Left renal cortex interstitium (tissue), 4 donors: ENCODE measurements at regions not wholly inside any gene's neighbourhood (a gene's known extent, or its start where the extent isn't known, plus 50 kb on each side); places are given as distances from the start of the nearest gene placed in this dataset.

Source experiments
- DNase-seq, 4 donors: peaks; one replicate each; pipeline ENCODE4 v3.0.0-alpha.2; 2013; ENCODE audit warnings: low read depth in 4 of 4, low spot score in 2 of 4, missing footprints in 1 of 4

DNA sequence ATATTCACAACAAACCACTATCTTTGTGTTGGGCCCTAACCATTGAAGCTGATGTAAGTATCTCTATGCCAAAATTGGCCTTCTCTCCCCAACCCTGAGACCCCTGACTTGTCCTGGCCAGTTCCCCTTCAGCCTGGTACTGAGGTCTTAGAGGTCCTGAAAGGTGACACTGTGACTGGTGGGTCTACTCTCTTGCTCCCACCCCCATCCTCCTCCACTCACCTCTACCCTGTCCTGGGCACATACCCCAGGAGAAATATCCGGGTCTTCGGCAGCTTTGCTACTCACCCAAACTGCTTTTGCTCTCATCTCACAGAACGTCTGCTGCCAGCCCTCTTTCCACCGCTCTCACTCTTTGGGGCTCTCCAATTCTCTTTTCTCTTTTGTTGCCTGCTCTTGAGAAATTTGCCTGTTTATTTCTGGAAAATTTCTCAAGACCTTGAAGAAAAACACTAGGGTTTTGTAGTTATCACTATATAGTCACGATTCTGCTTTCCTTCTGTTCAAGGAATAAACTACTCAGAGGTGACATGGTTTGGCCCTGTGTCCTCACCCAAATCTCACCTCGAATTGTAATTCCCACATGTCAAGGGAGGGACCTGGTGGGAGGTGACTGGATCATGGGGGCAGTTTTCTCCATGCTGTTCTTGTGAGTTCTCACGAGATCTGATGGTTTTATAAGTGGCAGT lies 133.8 kb upstream of the PKDCC start:
- no peak for DNase-seq

DNA sequence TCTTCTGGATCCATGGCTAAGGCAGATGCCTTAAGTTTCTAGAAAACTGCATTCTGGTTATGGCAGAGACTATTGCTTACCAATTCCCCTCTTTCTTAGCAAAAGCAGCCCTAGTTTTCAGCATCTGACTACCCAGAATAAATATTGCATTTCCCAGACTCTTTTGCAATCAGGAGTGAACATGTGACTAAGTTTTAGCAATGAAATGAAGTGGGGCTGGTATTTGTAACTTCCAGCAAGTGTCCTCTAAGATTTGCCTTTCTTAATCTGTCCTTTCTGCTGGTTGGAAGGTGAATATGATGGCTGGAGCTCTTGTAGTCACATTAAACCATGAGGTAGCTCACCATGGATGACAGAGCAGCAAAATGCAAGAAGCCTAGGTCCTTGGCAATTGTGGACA lies 132.9 kb upstream of the PKDCC start:
- DNase-seq, result no peak

DNA sequence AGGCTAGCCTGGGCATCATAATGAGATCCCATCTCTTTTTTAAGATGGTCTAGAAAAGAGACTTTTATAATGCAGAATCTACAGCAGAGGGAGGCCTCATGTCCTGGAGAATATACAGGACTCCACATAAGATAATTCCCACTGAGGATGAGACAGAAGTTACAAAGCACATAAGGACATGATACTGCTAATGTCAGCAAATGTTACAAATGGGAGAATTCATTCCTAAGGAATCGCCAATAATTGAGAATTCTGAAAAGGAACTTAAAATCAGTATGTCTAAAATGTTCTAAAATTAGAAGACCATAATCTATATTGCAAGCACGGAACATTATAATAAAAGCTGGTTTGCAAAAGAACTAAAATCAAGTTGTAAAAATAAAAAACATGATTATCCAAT lies 131.6 kb upstream of the PKDCC start:
- no peak for DNase-seq

DNA sequence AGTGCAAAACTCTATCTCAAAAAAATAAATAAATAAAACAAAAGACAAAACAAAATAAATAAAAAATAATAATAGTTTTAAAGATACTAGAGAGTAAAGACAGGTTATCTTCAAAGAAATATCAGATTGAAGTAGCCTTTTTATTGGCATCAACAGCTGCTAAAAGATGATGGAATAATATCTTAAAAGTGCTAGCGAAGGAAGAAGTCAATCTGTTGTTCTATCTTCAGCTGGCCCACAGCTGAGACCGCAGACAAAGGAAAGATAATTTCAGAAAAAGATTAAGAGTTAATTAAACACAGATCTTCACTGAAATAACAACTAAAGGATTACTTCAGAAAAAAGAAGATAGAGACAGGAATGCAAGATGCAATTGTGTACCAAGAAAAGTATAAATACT lies 130.2 kb upstream of the PKDCC start:
- DNase-seq, result no peak

DNA sequence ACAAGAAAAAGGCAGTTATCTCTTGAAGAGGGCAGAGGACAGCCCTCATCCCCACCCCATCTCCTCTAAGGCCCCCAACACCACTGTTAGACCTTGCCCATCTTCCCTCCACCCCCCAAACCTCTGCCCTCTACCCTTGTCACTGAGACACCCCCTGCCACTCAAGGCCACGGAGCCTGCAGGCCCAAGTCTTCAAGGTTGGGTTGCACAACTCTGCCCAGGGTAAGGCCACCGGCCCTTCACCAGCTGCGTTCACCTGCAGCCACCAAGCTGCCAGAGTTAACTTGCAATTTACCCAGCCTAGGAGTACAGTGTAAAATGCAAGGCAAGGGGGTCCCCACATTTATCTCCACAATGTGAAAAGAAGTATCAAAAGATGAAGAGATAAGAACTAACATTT lies 128.7 kb upstream of the PKDCC start:
- DNase-seq, result no peak

DNA sequence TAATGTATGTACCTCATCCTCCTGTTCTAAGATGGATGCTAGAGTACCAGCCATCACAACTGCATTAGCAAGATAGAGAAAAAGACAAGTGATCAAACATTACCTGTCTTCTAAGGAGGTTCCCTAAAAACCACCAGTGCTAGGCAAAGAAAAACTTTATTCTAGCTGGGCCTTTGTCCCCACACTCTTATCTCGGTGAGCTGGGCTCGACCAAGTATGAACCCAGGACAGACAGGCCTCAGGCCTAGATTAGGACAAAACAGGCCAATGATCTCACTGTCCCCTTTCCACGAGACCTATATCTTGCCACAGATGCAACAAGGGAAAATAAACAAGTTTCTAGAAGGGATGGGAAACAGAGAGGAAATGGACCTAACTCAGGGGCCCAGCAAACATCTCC lies 127.6 kb upstream of the PKDCC start:
- no peak for DNase-seq

DNA sequence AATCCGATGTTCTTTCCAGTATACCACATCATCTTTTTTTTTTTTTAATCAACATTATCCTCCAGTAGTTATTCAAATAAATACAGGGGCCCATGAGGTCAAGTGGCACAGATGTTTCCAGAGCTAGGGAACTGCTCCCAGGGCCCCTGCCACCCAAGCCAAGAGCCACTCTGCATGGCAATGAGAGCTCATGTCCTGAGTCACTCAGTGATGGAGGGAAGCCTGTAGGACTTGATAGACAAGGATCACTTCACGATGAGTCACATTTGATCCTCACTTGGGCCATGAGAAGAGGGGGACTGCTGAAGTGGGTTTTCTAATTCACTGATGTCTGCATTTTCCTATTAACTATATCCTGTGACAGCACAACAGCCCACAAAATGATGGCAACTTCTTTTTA lies 127.0 kb upstream of the PKDCC start:
- no peak for DNase-seq

DNA sequence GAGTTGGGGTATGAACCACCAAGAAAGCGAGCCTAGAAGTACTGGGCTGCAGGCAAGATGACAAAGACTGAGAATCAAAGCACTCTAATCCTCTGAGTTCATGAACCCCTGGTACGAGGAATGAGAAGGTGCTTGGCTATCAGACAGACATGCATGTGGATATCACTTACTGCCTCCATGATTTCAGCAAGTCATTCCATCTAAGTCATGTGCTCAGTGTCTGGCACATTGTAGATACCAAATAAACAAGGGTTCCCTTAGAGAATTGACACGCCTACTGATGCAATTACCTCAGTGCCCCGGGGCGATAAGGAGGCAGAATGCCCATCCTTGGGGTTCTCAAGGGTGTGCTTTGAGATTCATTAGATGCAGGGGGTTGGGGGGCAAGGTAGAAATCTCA lies 125.6 kb upstream of the PKDCC start:
- DNase-seq, result no peak

DNA sequence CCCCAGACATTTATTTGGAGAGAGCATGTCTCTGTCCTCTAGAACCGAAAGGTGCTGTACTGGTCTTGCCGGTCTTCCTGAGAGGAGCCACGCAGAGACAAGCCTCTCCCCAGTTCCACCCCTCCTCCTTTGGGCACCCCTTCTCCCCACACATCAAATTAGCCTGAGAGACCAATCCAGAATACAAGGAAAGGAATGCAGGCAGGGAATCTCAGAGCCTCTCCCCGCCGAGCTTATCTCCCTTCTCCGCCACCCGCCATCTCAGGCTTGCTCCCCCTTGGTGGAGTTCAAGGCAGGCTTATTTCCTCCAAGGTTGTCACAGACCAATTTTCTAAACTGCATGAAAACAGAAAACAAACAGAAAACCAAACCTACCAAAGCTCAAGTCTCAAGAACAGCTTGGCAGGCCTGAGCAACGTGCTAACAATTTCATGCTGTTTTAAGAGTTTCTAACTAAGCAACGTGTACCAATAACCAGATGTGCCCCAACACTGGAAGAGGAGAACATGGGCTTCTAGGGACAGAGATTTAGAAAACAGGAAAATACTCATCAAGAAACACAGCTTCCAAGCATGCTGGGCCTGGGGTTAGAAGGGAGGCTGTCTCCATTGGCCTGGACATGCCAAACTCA lies 124.5 kb upstream of the PKDCC start:
- no peak for DNase-seq

DNA sequence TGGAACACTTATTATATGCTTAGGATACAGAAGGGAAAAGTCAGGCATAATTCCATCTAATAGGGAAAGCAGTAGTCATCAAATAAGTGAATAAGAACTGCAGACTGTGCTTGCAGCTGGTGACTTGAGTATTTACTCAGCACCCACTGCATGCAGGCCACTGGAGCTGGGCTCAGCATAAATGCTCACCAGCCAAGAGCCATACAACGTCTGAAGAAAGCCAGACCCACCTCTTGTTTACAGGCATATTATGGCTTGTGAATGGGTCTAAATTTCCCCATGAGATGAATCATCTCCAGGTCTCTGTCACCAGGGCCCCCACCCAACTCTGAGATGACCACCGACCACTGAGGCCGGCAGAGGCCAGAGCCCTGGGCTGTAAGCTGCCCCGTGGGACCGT lies 123.8 kb upstream of the PKDCC start:
- no peak for DNase-seq

DNA sequence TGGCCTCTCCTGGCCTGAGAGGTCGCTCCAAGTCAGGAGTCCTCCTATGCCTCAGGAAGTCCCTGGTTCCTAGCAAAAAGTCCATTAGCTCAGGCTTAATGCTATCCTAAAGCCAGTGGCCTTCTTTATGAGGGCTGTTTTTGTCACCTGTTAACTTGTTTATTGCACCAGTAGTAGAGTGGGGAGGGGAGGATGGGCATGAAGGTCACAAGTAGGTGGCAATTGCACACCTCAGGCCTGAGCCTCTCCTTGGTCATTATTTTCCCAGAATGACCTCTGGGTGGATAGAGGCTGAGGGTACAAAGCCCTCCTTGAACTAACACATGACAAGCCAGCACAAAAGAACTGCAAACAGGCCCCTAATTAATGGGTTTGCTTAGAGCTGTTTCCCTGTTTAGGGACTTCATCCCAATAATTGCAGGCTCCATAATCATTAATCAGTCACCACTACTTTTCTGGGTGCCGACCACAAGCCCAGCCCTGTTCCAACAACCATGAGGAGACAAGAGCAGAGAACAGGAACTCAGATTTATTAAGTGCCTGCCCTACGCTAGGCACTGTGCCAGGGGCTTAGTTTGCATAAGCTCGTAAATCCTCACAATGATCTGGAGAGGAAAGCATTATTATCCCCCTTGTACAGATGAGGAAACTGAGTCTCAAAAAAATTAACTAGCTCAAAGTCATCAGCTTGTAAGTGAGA lies 123.0 kb upstream of the PKDCC start:
- no peak for DNase-seq

DNA sequence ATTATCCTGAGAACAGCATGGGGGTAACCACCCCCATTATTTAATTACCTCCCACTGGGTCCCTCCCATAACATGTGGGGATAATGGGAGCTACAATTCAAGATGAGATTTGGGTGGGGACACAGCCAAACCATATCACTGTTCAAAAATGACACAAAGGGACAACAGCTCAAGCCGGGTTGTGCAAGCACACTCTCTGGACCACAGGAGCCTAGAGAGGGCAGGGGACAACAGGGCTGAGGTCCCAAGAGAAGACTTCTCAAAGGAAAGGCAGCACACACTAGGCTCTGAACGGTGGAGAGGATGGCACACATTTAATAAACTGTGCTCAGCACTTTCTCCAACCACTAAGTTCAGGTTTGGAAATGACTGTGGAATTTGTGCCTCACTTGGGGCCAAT lies 122.1 kb upstream of the PKDCC start:
- no peak for DNase-seq

DNA sequence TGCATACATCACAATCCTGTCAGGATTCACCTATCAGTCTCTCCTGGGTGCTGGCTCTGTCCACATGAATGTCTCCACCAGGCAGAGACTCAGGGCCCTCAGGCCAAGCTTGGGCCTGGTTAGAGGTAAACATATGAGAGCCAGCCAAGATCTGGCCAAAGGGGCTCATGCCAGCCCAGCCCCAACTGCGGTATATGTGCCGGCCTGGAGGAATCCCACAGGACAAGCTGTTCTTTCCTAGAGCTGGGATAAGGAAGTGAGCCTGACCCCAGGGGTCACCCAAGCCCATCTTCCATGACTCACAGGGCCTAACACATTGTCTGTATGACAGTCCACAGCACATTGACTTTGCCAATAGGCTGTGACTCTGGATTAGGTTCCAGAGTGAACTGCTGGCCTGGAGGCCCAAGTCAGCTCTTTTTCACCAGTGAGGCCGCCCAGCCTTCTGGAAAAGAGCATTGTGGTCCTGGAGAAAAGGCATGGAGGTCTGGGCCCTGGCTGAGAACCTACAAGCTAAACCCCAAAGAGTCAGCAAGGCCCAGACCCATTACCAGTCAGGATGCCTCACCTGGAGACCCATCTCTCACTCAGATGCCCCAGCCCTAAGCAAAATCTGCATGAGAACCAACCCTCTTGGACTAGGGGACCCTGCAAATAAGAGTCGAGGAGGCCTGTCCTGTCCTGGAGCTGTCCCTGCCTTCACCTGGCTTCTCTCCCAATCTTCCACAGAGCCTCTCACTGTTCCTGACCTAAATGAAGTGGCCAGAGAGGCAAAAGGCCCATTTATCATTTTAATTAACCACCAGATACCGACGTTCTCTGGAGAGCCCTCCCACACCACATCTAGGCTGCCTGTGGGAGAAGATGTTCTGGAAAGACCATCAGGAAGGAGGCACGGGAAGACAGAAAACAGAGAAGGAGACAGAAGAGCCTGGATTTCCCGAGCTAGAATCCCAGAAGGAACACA lies 120.9 kb upstream of the PKDCC start:
- no peak for DNase-seq

DNA sequence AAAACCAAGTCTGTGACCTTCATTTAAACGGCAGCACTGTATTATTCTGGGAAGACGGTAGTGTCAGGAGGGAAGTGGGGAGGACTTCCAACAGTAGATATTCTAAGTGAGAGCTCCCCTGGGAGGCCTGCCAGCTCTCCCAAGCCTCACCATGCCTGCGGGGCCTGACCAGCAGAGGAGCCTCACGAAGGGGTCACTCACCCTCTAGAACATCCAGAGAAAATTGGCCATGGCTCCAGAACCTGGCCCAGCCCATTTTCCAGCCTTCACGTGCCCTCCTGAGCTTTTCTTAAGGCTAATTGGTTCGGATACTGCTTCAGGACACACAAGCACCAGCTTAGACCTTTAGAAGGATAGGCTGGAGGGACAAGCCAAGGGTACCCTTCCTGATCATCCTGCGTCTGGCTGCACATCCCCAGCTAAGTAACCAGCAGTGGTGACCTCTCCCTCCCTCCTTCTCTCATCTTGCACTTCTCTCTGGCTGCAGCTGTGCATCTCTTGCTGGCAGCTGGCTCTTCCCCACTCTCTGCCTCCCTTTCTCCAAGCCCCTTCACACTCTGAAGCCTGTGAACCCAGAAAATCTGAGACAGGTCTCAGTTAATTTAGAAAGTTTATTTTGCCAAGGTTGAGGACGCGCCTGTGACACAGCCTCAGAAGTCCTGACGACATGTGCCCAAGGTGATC lies 120.1 kb upstream of the PKDCC start:
- DNase-seq, result no peak

DNA sequence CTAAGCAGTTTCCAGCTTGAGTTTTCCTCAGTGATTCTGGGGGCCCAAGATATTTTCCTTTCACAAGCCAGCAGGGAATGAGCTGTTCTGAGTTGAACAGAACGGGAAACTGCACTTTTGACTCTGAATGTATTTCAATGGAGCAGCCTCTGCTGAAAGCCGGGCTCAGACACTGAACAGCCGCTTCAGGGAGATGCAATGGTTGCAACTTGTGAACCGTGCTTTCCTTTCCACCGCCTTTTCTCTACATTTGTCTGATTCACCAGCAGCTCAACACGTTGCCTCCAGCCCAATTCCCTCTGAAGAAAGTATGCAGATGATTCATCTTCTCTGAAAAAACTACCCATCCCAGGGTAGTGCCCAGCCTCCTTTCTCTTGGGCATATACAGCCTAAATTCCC lies 119.3 kb upstream of the PKDCC start:
- no peak for DNase-seq

DNA sequence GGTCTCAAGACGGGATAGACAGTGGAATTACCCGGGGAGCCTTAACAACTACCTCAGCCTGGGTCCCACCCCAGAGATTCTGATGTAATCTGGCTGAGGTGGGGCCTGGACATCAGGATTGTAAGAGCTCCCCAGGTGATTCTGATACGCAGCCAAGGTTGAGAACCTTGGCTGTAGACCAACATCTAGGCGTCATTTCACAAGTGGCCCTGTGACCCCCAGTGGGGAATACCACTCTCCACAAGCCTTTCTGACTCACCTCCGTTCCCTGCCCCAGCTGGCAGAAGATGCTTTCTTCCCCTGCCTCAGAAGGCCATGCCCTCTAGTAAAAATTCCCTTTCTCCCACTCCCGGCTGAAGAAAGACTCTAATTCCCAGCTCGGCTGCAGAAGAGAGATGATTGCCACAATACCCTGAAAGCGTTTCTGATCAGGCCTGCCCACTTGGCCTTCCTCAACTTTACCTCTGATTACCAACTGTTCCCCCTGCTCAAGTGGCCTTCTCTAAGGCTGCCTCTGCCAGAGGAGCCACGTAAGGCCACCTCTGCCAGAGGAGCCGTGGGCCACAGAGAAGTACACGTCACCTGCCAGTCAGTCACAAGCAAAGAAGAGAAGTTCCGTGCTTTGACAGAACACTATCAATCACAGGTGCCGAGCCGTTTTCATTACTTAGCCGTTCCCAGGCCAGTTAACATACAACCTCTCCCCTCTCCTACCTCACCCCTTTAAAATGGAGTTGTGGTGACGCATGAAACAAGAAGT lies 116.8 kb upstream of the PKDCC start:
- DNase-seq, result no peak

DNA sequence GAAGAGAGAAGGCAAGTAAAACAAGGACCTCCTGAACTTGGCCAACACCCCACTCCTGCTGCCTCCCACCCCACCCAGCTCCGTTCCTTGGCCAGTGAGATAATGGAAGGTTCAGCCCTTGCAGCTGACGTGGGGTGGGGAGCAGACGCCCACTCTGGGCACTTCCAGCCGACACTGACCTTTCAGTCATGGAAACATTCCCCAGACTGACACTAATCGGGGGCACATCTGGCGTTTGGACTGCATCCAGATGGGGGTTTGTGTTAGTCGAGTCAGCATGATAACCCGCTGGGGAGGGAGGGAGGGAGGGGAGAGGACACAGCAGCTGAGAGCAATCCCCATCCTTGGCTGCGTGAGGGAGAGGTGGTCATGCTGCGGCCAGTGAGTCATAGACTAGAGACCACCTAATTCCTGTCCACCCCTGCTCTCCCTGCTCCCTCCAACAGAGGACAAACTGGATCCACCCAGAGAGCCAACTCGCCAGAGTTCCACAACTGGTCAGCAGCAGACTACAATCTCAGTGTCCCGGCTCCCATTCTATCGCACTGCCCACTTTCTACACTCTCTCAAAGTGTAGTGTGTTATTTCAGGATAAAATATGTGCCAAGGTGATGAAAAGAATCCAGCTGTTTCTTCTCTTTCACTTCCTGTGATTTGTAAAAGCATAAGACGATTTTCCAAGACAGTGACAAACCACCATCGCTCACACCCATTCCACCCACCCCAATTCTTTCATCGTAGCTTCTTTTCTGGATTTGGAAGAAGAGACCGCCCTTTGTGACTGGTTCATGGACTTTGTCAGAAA lies 115.4 kb upstream of the PKDCC start:
- DNase-seq, result peak in 1 of 4 donors; percentile 44

DNA sequence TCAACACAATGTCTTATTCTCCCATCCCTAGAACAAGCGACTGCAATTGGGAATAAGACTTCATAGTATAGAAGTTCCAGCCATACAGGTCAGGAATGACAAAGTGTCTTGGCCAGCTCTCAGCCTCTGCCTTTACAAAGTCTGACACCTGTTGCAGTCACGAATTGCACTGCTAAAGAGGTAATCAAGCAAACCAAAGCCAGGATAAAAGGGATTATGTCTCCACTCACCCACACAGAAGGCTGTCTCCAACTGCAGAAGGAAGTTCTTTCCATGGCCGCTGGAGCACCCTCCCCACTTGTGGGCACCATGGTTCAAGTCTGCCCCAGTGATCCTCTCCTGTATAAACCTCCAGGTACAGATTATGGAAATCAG lies 114.8 kb upstream of the PKDCC start:
- DNase-seq, result no peak
